SK-N-MC (cell line): ENCODE measurements at regions not wholly inside any gene's neighbourhood (a gene's known extent, or its start where the extent isn't known, plus 50 kb on each side); places are given as distances from the start of the nearest gene placed in this dataset.

Experiments used
- DNase-seq: peaks from one replicate; pipeline ENCODE4 v3.0.0-alpha.2; 2011; ENCODE audit warnings: low read depth, low spot score
- H3K27ac ChIP-seq: fragments of 200-600 bp; sonication (generic); 2 replicates; pipeline ENCODE4 v1.5.1; 2016; ENCODE audit warnings: mixed run types
- H3K36me3 ChIP-seq: fragments of 200-600 bp; sonication (generic); 2 replicates; pipeline ENCODE4 v1.6.1; 2017; ENCODE audit warnings: antibody characterized with exemption, low read length, mixed read lengths; ENCODE audit not compliant: insufficient read depth
- H3K4me3 ChIP-seq: fragments of 200-600 bp; sonication (generic); 2 replicates; pipeline ENCODE4 v1.5.1; 2016
- H3K9ac ChIP-seq: fragments of 200-600 bp; sonication (generic); 2 replicates; pipeline ENCODE4 v1.8.0; 2017; ENCODE audit warnings: mixed run types, mixed read lengths; ENCODE audit not compliant: insufficient read length
- H3K9me3 ChIP-seq: fragments of 200-600 bp; sonication (generic); 2 replicates; pipeline ENCODE4 v1.6.1; 2017; ENCODE audit warnings: low read depth, mild to moderate bottlenecking, antibody characterized with exemption, low read length, moderate library complexity, mixed read lengths
- EZH2 ChIP-seq: fragments of 200-600 bp; sonication (generic); IDR thresholded peaks from one replicate; pipeline ENCODE4 v1.6.1; 2017; ENCODE audit warnings: antibody characterized with exemption
- FOXP2 ChIP-seq: optimal IDR thresholded peaks from 2 replicates; pipeline ENCODE3; 2011; ENCODE audit warnings: mild to moderate bottlenecking, moderate library complexity; ENCODE audit not compliant: insufficient read depth; ENCODE audit errors: extremely low read length, control extremely low read depth
- POLR2AphosphoS5 ChIP-seq: IDR thresholded peaks from 2 replicates; pipeline ENCODE4 v1.6.1; 2012; ENCODE audit warnings: mild to moderate bottlenecking, low read depth, low read length, borderline replicate concordance

GRCh38 chr4:123632693-123633030 lies 236.1 kb downstream of the SPRY1 start:
- TF ChIP-seq EZH2 (no peak), POLR2AphosphoS5 (no peak), FOXP2 (no peak)
- H3K9me3 ChIP-seq, result no peaks in the 10 kb centered on the region
- H3K36me3 ChIP-seq, result no peaks in the 10 kb centered on the region
- DNase-seq, result no peak
- no peak overlapping the region for H3K4me3 ChIP-seq
- H3K27ac ChIP-seq, result no peak overlapping the region
- no peak overlapping the region for H3K9ac ChIP-seq

- no peaks in the 10 kb centered on the region for H3K36me3 ChIP-seq
- no peaks in the 10 kb centered on the region for H3K9me3 ChIP-seq
- no peak for DNase-seq
- no peak overlapping the region for H3K4me3 ChIP-seq
- H3K9ac ChIP-seq, result no peak overlapping the region
- no peak overlapping the region for H3K27ac ChIP-seq
- no peak for TF ChIP-seq EZH2
- TF ChIP-seq FOXP2, result no peak
- no peak for TF ChIP-seq POLR2AphosphoS5
Observed at GRCh38 chr4:123638834-123639233, 242.2 kb downstream of the SPRY1 start.

- Histone ChIP-seq H3K4me3 (no peak overlapping the region), H3K27ac (no peak overlapping the region), H3K9me3 (no peaks in the 10 kb centered on the region), H3K36me3 (no peaks in the 10 kb centered on the region), H3K9ac (no peak overlapping the region)
- TF ChIP-seq POLR2AphosphoS5, result no peak
- TF ChIP-seq EZH2, result no peak
- TF ChIP-seq FOXP2, result no peak
- DNase-seq, result no peak
Observed at GRCh38 chr4:123640271-123640670, 243.7 kb downstream of the SPRY1 start.

- H3K9ac ChIP-seq, result no peak overlapping the region
- no peak overlapping the region for H3K27ac ChIP-seq
- no peak overlapping the region for H3K4me3 ChIP-seq
- H3K36me3 ChIP-seq, result no peaks in the 10 kb centered on the region
- no peaks in the 10 kb centered on the region for H3K9me3 ChIP-seq
- no peak for DNase-seq
- TF ChIP-seq POLR2AphosphoS5 (no peak), EZH2 (no peak), FOXP2 (no peak)
Observed at GRCh38 chr4:123640824-123641223, 244.2 kb downstream of the SPRY1 start.

GRCh38 chr4:123643691-123644090 lies 247.1 kb downstream of the SPRY1 start:
- H3K4me3 ChIP-seq, result no peak overlapping the region
- no peak for TF ChIP-seq FOXP2
- no peak for TF ChIP-seq POLR2AphosphoS5
- no peak for TF ChIP-seq EZH2
- H3K36me3 ChIP-seq, result no peaks in the 10 kb centered on the region
- DNase-seq, result no peak
- H3K9ac ChIP-seq, result no peak overlapping the region
- H3K27ac ChIP-seq, result no peak overlapping the region
- H3K9me3 ChIP-seq, result no peaks in the 10 kb centered on the region

GRCh38 chr4:123649250-123649644 lies 252.7 kb downstream of the SPRY1 start:
- Histone ChIP-seq H3K9me3 (no peaks in the 10 kb centered on the region), H3K9ac (no peak overlapping the region), H3K27ac (no peak overlapping the region), H3K4me3 (no peak overlapping the region), H3K36me3 (no peaks in the 10 kb centered on the region)
- TF ChIP-seq FOXP2, result no peak
- no peak for TF ChIP-seq EZH2
- TF ChIP-seq POLR2AphosphoS5, result no peak
- DNase-seq, result no peak

- TF ChIP-seq FOXP2 (no peak), POLR2AphosphoS5 (no peak), EZH2 (no peak)
- no peak overlapping the region for H3K9ac ChIP-seq
- H3K4me3 ChIP-seq, result no peak overlapping the region
- H3K36me3 ChIP-seq, result no peaks in the 10 kb centered on the region
- no peaks in the 10 kb centered on the region for H3K9me3 ChIP-seq
- no peak overlapping the region for H3K27ac ChIP-seq
- no peak for DNase-seq
Observed at GRCh38 chr4:123649645-123650391, 253.2 kb downstream of the SPRY1 start.

GRCh38 chr4:123651066-123651465 lies 254.5 kb downstream of the SPRY1 start:
- Histone ChIP-seq H3K36me3 (no peaks in the 10 kb centered on the region), H3K9me3 (no peaks in the 10 kb centered on the region), H3K9ac (no peak overlapping the region), H3K4me3 (no peak overlapping the region), H3K27ac (no peak overlapping the region)
- DNase-seq, result no peak
- TF ChIP-seq POLR2AphosphoS5 (no peak), FOXP2 (no peak), EZH2 (no peak)

GRCh38 chr4:123651536-123652180 lies 255.1 kb downstream of the SPRY1 start:
- DNase-seq, result no peak
- no peak overlapping the region for H3K9ac ChIP-seq
- TF ChIP-seq EZH2 (no peak), FOXP2 (no peak), POLR2AphosphoS5 (no peak)
- H3K4me3 ChIP-seq, result no peak overlapping the region
- H3K27ac ChIP-seq, result no peak overlapping the region
- H3K9me3 ChIP-seq, result no peaks in the 10 kb centered on the region
- no peaks in the 10 kb centered on the region for H3K36me3 ChIP-seq
